ENCODE measurements at regions not wholly inside any gene's neighbourhood (a gene's known extent, or its start where the extent isn't known, plus 50 kb on each side); places are given as distances from the start of the nearest gene placed in this dataset.

GRCh38 chr13:107553838-107554237 lies 661.5 kb downstream of the LIG4 start:
- no peaks in the 10 kb centered on the region for H3K36me3 ChIP-seq (ENCODE audit: control insufficient read depth in 1 of 2, insufficient read depth in 2 of 2, low read depth in 1 of 2, low read length in 2 of 2)
- no peaks in the 10 kb centered on the region for H3K27me3 ChIP-seq (ENCODE audit: control insufficient read depth in 1 of 2, insufficient read depth in 1 of 2, low read length in 2 of 2)
- no peak overlapping the region for H3K18ac ChIP-seq (ENCODE audit: low read depth in 1 of 2, low read length in 2 of 2)
- WGBS, result 85% methylated on average over 7 of the region's 7 CpGs
- peaks cover 6% of the 10 kb centered on the region for H3K4me1 ChIP-seq (ENCODE audit: control insufficient read depth, insufficient read depth, low read depth, low read length)
- peaks cover 22% of the 10 kb centered on the region for H3K79me1 ChIP-seq (replicated peaks; ENCODE audit: low read length, poor library complexity, severe bottlenecking)
- no peak overlapping the region for H3K23ac ChIP-seq (ENCODE audit: low read length in 2 of 2)
- no peak overlapping the region for H2BK120ac ChIP-seq (ENCODE audit: low read depth, low read length)
- H3K14ac ChIP-seq (ENCODE audit: low read length in 2 of 2), result no peak overlapping the region
- no peak overlapping the region for H3K27ac ChIP-seq (ENCODE audit: low read length, poor library complexity, severe bottlenecking)
- H3K9ac ChIP-seq (ENCODE audit: low read length), result no peak overlapping the region
- no peak overlapping the region for H2BK15ac ChIP-seq (ENCODE audit: low read depth, poor library complexity, severe bottlenecking)
- H2BK5ac ChIP-seq (ENCODE audit: low read depth, low read length, poor library complexity, severe bottlenecking), result no peak overlapping the region
- DNase-seq, result peak; percentile 48
- H2AFZ ChIP-seq (ENCODE audit: low read depth, low read length), result no peak overlapping the region
- H4K8ac ChIP-seq (ENCODE audit: low read length), result no peak overlapping the region
- no peak overlapping the region for H4K91ac ChIP-seq (ENCODE audit: low read length)
- H3K4me2 ChIP-seq (ENCODE audit: low read length, poor library complexity, severe bottlenecking), result no peak overlapping the region
- H3K4ac ChIP-seq (ENCODE audit: low read depth in 1 of 2, low read length in 2 of 2), result no peak overlapping the region
- no peak overlapping the region for H2AK5ac ChIP-seq (ENCODE audit: low read length, severe bottlenecking)
- no peaks in the 10 kb centered on the region for H3K9me3 ChIP-seq (ENCODE audit: control insufficient read depth, low read length)
- no peak overlapping the region for H2BK12ac ChIP-seq (ENCODE audit: low read length in 2 of 2)
- no peak overlapping the region for H3K4me3 ChIP-seq (ENCODE audit: insufficient read depth in 1 of 2, low read depth in 1 of 2, low read length in 2 of 2)

GRCh38 chr13:107551521-107551920 lies 663.8 kb downstream of the LIG4 start:
- H2BK12ac ChIP-seq (ENCODE audit: low read length in 2 of 2), result no peak overlapping the region
- H2AK5ac ChIP-seq (ENCODE audit: low read length, severe bottlenecking), result no peak overlapping the region
- no peak overlapping the region for H3K14ac ChIP-seq (ENCODE audit: low read length in 2 of 2)
- H2BK15ac ChIP-seq (ENCODE audit: low read depth, poor library complexity, severe bottlenecking), result no peak overlapping the region
- H3K36me3 ChIP-seq (ENCODE audit: control insufficient read depth in 1 of 2, insufficient read depth in 2 of 2, low read depth in 1 of 2, low read length in 2 of 2), result no peaks in the 10 kb centered on the region
- no peak for DNase-seq
- H2BK120ac ChIP-seq (ENCODE audit: low read depth, low read length), result no peak overlapping the region
- peaks cover 19% of the 10 kb centered on the region for H3K79me1 ChIP-seq (replicated peaks; ENCODE audit: low read length, poor library complexity, severe bottlenecking)
- H4K91ac ChIP-seq (ENCODE audit: low read length), result no peak overlapping the region
- no peak overlapping the region for H3K9ac ChIP-seq (ENCODE audit: low read length)
- H3K4me3 ChIP-seq (ENCODE audit: insufficient read depth in 1 of 2, low read depth in 1 of 2, low read length in 2 of 2), result no peak overlapping the region
- no peak overlapping the region for H3K4me2 ChIP-seq (ENCODE audit: low read length, poor library complexity, severe bottlenecking)
- peaks cover 6% of the 10 kb centered on the region for H3K4me1 ChIP-seq (ENCODE audit: control insufficient read depth, insufficient read depth, low read depth, low read length)
- H3K27ac ChIP-seq (ENCODE audit: low read length, poor library complexity, severe bottlenecking), result no peak overlapping the region
- no peak overlapping the region for H2AFZ ChIP-seq (ENCODE audit: low read depth, low read length)
- H3K18ac ChIP-seq (ENCODE audit: low read depth in 1 of 2, low read length in 2 of 2), result no peak overlapping the region
- no CpG with 5 or more reads among the region's 2 CpGs for WGBS
- no peak overlapping the region for H4K8ac ChIP-seq (ENCODE audit: low read length)
- no peaks in the 10 kb centered on the region for H3K9me3 ChIP-seq (ENCODE audit: control insufficient read depth, low read length)
- no peak overlapping the region for H2BK5ac ChIP-seq (ENCODE audit: low read depth, low read length, poor library complexity, severe bottlenecking)
- no peak overlapping the region for H3K23ac ChIP-seq (ENCODE audit: low read length in 2 of 2)
- no peak overlapping the region for H3K4ac ChIP-seq (ENCODE audit: low read depth in 1 of 2, low read length in 2 of 2)
- no peaks in the 10 kb centered on the region for H3K27me3 ChIP-seq (ENCODE audit: control insufficient read depth in 1 of 2, insufficient read depth in 1 of 2, low read length in 2 of 2)

DNA sequence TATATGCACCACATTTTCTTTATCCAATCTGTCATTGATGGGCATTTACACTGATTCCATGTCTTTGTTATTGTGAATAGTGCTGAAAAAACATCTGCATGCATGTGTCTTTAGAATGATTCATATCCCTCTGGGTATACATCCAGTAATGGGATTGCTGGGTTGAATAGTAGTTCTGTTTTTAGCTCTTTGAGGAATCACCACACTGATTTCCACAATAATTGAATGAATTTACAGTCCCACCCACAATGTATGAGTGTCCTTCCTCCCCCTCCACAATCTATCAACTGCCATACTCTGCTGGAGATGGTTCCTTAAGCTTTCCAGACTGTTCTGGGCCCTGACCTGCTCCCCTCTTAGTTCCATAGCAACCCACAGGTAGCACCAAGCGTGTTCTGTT lies 667.0 kb downstream of the LIG4 start:
- no peak overlapping the region for H3K4me3 ChIP-seq (ENCODE audit: insufficient read depth in 1 of 2, low read depth in 1 of 2, low read length in 2 of 2)
- H3K9me3 ChIP-seq (ENCODE audit: control insufficient read depth, low read length), result peaks cover 8% of the 10 kb centered on the region
- peaks cover 21% of the 10 kb centered on the region for H3K79me1 ChIP-seq (replicated peaks; ENCODE audit: low read length, poor library complexity, severe bottlenecking)
- no peaks in the 10 kb centered on the region for H3K36me3 ChIP-seq (ENCODE audit: control insufficient read depth in 1 of 2, insufficient read depth in 2 of 2, low read depth in 1 of 2, low read length in 2 of 2)
- H3K23ac ChIP-seq (ENCODE audit: low read length in 2 of 2), result no peak overlapping the region
- H2AK5ac ChIP-seq (ENCODE audit: low read length, severe bottlenecking), result no peak overlapping the region
- no peak overlapping the region for H3K18ac ChIP-seq (ENCODE audit: low read depth in 1 of 2, low read length in 2 of 2)
- no peaks in the 10 kb centered on the region for H3K27me3 ChIP-seq (ENCODE audit: control insufficient read depth in 1 of 2, insufficient read depth in 1 of 2, low read length in 2 of 2)
- no peak overlapping the region for H2BK12ac ChIP-seq (ENCODE audit: low read length in 2 of 2)
- no peak overlapping the region for H3K4me2 ChIP-seq (ENCODE audit: low read length, poor library complexity, severe bottlenecking)
- H2BK15ac ChIP-seq (ENCODE audit: low read depth, poor library complexity, severe bottlenecking), result no peak overlapping the region
- H3K14ac ChIP-seq (ENCODE audit: low read length in 2 of 2), result no peak overlapping the region
- no peak overlapping the region for H2BK5ac ChIP-seq (ENCODE audit: low read depth, low read length, poor library complexity, severe bottlenecking)
- H2AFZ ChIP-seq (ENCODE audit: low read depth, low read length), result no peak overlapping the region
- H3K4ac ChIP-seq (ENCODE audit: low read depth in 1 of 2, low read length in 2 of 2), result no peak overlapping the region
- no peak overlapping the region for H4K8ac ChIP-seq (ENCODE audit: low read length)
- H3K27ac ChIP-seq (ENCODE audit: low read length, poor library complexity, severe bottlenecking), result no peak overlapping the region
- H3K9ac ChIP-seq (ENCODE audit: low read length), result no peak overlapping the region
- H3K4me1 ChIP-seq (ENCODE audit: control insufficient read depth, insufficient read depth, low read depth, low read length), result no peaks in the 10 kb centered on the region
- no peak for DNase-seq
- no CpG with 5 or more reads among the region's 1 CpG for WGBS
- no peak overlapping the region for H2BK120ac ChIP-seq (ENCODE audit: low read depth, low read length)
- no peak overlapping the region for H4K91ac ChIP-seq (ENCODE audit: low read length)

DNA sequence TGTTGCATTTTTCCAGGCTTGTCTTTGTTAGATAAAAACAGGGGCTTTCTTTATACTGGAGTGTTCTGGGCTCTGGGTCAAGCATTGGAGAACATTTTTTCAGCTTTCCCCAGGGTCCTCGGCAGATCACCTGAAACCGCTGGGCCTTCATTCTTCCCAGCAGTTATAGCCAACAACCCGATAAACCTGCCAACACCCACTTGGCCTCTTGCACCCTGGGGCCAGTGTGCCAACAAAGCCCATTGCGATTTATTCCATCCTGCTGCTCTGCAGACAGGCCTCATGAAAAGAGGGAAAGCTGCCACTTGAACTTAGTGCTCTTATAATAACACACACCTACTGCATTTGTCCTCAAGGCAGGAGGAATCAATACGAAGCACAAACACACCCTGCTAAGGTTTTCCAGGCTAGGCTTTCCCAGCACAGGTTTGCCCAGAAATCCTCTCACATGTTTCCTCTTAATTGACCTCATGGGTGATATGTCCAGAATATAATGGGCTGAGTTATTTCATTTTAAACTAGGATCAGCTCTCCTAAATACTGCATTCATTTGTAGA lies 669.3 kb downstream of the LIG4 start:
- no peaks in the 10 kb centered on the region for H3K27me3 ChIP-seq (ENCODE audit: control insufficient read depth in 1 of 2, insufficient read depth in 1 of 2, low read length in 2 of 2)
- no peak overlapping the region for H4K91ac ChIP-seq (ENCODE audit: low read length)
- H3K14ac ChIP-seq (ENCODE audit: low read length in 2 of 2), result no peak overlapping the region
- no peak overlapping the region for H3K18ac ChIP-seq (ENCODE audit: low read depth in 1 of 2, low read length in 2 of 2)
- H3K4ac ChIP-seq (ENCODE audit: low read depth in 1 of 2, low read length in 2 of 2), result no peak overlapping the region
- no peak overlapping the region for H3K4me3 ChIP-seq (ENCODE audit: insufficient read depth in 1 of 2, low read depth in 1 of 2, low read length in 2 of 2)
- H2AK5ac ChIP-seq (ENCODE audit: low read length, severe bottlenecking), result no peak overlapping the region
- WGBS, result 87% methylated on average over 5 of the region's 5 CpGs
- no peak overlapping the region for H3K23ac ChIP-seq (ENCODE audit: low read length in 2 of 2)
- no peak for DNase-seq
- H3K9me3 ChIP-seq (ENCODE audit: control insufficient read depth, low read length), result peaks cover 8% of the 10 kb centered on the region
- H3K36me3 ChIP-seq (ENCODE audit: control insufficient read depth in 1 of 2, insufficient read depth in 2 of 2, low read depth in 1 of 2, low read length in 2 of 2), result no peaks in the 10 kb centered on the region
- H2BK120ac ChIP-seq (ENCODE audit: low read depth, low read length), result no peak overlapping the region
- H3K4me2 ChIP-seq (ENCODE audit: low read length, poor library complexity, severe bottlenecking), result no peak overlapping the region
- no peaks in the 10 kb centered on the region for H3K4me1 ChIP-seq (ENCODE audit: control insufficient read depth, insufficient read depth, low read depth, low read length)
- no peak overlapping the region for H2AFZ ChIP-seq (ENCODE audit: low read depth, low read length)
- H3K79me1 ChIP-seq (replicated peaks; ENCODE audit: low read length, poor library complexity, severe bottlenecking), result peaks cover 26% of the 10 kb centered on the region
- no peak overlapping the region for H4K8ac ChIP-seq (ENCODE audit: low read length)
- H3K9ac ChIP-seq (ENCODE audit: low read length), result no peak overlapping the region
- no peak overlapping the region for H3K27ac ChIP-seq (ENCODE audit: low read length, poor library complexity, severe bottlenecking)
- H2BK12ac ChIP-seq (ENCODE audit: low read length in 2 of 2), result no peak overlapping the region
- no peak overlapping the region for H2BK5ac ChIP-seq (ENCODE audit: low read depth, low read length, poor library complexity, severe bottlenecking)
- H2BK15ac ChIP-seq (ENCODE audit: low read depth, poor library complexity, severe bottlenecking), result no peak overlapping the region

All from mesenchymal stem cell (in vitro differentiated cells and primary cell).